ENCODE measurements at regions not wholly inside any gene's neighbourhood (a gene's known extent, or its start where the extent isn't known, plus 50 kb on each side); places are given as distances from the start of the nearest gene placed in this dataset.

GRCh38 chr7:101728128-101728527, 89.3 kb upstream of the CUX1 start (continued):
- TF ChIP-seq CHD7 (IDR thresholded peaks at IDR 0.05; ENCODE audit: insufficient replicate concordance, low read length) (no peak), RNF2 (IDR thresholded peaks at IDR 0.05; ENCODE audit: borderline replicate concordance, low read depth, low read length, missing control alignments, poor library complexity, severe bottlenecking) (no peak), FOSL1 (IDR thresholded peaks at IDR 0.05; ENCODE audit: insufficient read depth, low read depth, low read length) (no peak), EGR1 (IDR thresholded peaks at IDR 0.05; ENCODE audit: borderline replicate concordance, low read depth, low read length) (no peak), RAD21 (IDR thresholded peaks at IDR 0.05 in 1 of 2, conservative IDR thresholded peaks at IDR 0.05 in 1 of 2; ENCODE audit: low read depth in 2 of 2, low read length in 2 of 2) (no peak), CTBP2 (IDR thresholded peaks at IDR 0.05; ENCODE audit: borderline replicate concordance, insufficient read depth, insufficient read length, low read length) (no peak), SIRT6 (IDR thresholded peaks at IDR 0.05; ENCODE audit: low read length) (no peak), EZH2 (IDR thresholded peaks at IDR 0.05; ENCODE audit: low read depth, low read length, severe bottlenecking) (no peak), ATF3 (IDR thresholded peaks at IDR 0.05; ENCODE audit: insufficient read depth, low read depth, low read length) (no peak), POLR2AphosphoS5 (IDR thresholded peaks at IDR 0.05; ENCODE audit: low read depth, low read length) (no peak), CHD2 (IDR thresholded peaks at IDR 0.05; ENCODE audit: low read length) (no peak)
